ENCODE measurements at regions not wholly inside any gene's neighbourhood (a gene's known extent, or its start where the extent isn't known, plus 50 kb on each side); places are given as distances from the start of the nearest gene placed in this dataset.

GRCh38 chr6:167467793-167468431 lies 143.0 kb downstream of the TTLL2 start (continued):
- TF ChIP-seq ZBTB26 (CRISPR knock-in tag; IDR thresholded peaks at IDR 0.05) (no peak), ZNF589 (CRISPR knock-in tag; IDR thresholded peaks at IDR 0.05; ENCODE audit: low read depth) (no peak), ZNF699 (CRISPR knock-in tag; IDR thresholded peaks at IDR 0.05; ENCODE audit: insufficient replicate concordance) (no peak), DDX20 (tag; IDR thresholded peaks at IDR 0.05; ENCODE audit: low read depth) (no peak), CTBP1 (IDR thresholded peaks at IDR 0.05; ENCODE audit: borderline replicate concordance) (no peak), HLTF (IDR thresholded peaks at IDR 0.05) (no peak), BRF2 (IDR thresholded peaks at IDR 0.05; ENCODE audit: borderline replicate concordance, insufficient read depth, insufficient read length) (no peak), ELF4 (CRISPR knock-in tag; IDR thresholded peaks at IDR 0.05) (no peak), TAF9B (IDR thresholded peaks at IDR 0.05; ENCODE audit: partially characterized antibody) (no peak), NFE2 (IDR thresholded peaks at IDR 0.05; ENCODE audit: low read depth) (no peak), MNT (conservative IDR thresholded peaks at IDR 0.05) (no peak), ZNF639 (CRISPR knock-in tag; conservative IDR thresholded peaks at IDR 0.05 in 1 of 2, IDR thresholded peaks at IDR 0.05 in 1 of 2) (0 out of 4 replicates have a peak, but pooled peaks of 1 of the 2 experiments have one; percentile 42), E2F5 (CRISPR knock-in tag; IDR thresholded peaks at IDR 0.05) (no peak), SMAD3 (CRISPR knock-in tag; conservative IDR thresholded peaks at IDR 0.05) (no peak), ZNF280B (CRISPR knock-in tag; IDR thresholded peaks at IDR 0.05) (no peak), ETV6 (IDR thresholded peaks at IDR 0.05; ENCODE audit: borderline replicate concordance in 1 of 2, low read depth in 2 of 2, low read length in 1 of 2) (no peak), ETV6 (CRISPR knock-in tag; IDR thresholded peaks at IDR 0.05; ENCODE audit: borderline replicate concordance) (no peak), FOSL1 (tag; conservative IDR thresholded peaks at IDR 0.05) (peak; percentile 32; the same call in 1 of the 2 replicates), WHSC1 (IDR thresholded peaks at IDR 0.05; ENCODE audit: low read length) (no peak), EP300 (IDR thresholded peaks at IDR 0.05; ENCODE audit: low read length) (no peak)
